Neural progenitor cell (in vitro differentiated cells): ENCODE measurements at regions not wholly inside any gene's neighbourhood (a gene's known extent, or its start where the extent isn't known, plus 50 kb on each side); places are given as distances from the start of the nearest gene placed in this dataset.

ENCODE experiments used
- EZH2 ChIP-seq: fragments of 200-600 bp; sonication (generic); IDR thresholded peaks from 2 replicates; pipeline ENCODE4 v1.6.1; 2017; ENCODE audit warnings: antibody characterized with exemption, mild to moderate bottlenecking, moderate library complexity
- EZH2phosphoT487 ChIP-seq: fragments of 200-600 bp; sonication (generic); IDR thresholded peaks from 2 replicates; pipeline ENCODE4 v1.6.1; 2017; ENCODE audit warnings: antibody characterized with exemption
- TF ChIP-seq, protein P1 (sequence below): fragments of 200-600 bp; sonication (generic); IDR thresholded peaks from 2 replicates; pipeline ENCODE4 v1.5.1; 2017; ENCODE audit warnings: antibody characterized with exemption, mild to moderate bottlenecking

DNA sequence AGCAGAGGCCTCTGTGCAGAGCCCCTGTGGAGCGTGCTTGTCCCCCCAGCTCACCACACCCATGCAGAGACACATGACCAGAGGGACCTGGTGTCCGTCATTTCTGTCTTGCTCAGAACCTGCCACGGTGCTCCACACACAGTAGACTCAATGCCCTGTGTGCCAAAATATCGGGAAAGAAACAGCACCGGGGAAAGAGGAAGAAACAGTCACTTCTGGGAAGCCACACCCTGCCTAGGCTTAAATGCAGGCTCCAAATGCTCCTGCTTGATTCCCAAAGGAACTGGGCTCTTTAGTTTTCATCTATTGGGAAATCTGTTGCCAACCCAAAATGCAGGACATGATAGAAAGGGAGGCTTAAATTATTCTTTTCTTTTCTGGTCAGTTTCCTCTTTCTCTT, 503.9 kb downstream of the CD83 start:
- TF ChIP-seq, protein P1, sequence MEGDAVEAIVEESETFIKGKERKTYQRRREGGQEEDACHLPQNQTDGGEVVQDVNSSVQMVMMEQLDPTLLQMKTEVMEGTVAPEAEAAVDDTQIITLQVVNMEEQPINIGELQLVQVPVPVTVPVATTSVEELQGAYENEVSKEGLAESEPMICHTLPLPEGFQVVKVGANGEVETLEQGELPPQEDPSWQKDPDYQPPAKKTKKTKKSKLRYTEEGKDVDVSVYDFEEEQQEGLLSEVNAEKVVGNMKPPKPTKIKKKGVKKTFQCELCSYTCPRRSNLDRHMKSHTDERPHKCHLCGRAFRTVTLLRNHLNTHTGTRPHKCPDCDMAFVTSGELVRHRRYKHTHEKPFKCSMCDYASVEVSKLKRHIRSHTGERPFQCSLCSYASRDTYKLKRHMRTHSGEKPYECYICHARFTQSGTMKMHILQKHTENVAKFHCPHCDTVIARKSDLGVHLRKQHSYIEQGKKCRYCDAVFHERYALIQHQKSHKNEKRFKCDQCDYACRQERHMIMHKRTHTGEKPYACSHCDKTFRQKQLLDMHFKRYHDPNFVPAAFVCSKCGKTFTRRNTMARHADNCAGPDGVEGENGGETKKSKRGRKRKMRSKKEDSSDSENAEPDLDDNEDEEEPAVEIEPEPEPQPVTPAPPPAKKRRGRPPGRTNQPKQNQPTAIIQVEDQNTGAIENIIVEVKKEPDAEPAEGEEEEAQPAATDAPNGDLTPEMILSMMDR: no peak
- TF ChIP-seq EZH2phosphoT487 (no peak), EZH2 (no peak)
